Neural progenitor cell (in vitro differentiated cells): ENCODE measurements at regions not wholly inside any gene's neighbourhood (a gene's known extent, or its start where the extent isn't known, plus 50 kb on each side); places are given as distances from the start of the nearest gene placed in this dataset.

Experiments
- CTCF ChIP-seq: fragments of 200-600 bp; sonication (generic); IDR thresholded peaks from 2 replicates; pipeline ENCODE4 v1.5.1; 2017; ENCODE audit warnings: antibody characterized with exemption, mild to moderate bottlenecking
- EZH2phosphoT487 ChIP-seq: fragments of 200-600 bp; sonication (generic); IDR thresholded peaks from 2 replicates; pipeline ENCODE4 v1.6.1; 2017; ENCODE audit warnings: antibody characterized with exemption

- TF ChIP-seq CTCF = no peak
- TF ChIP-seq EZH2phosphoT487 = no peak
Measured at GRCh38 chrX:127552571-127552970, 499.6 kb downstream of the ACTRT1 start.
